DND-41 (cell line): ENCODE measurements at regions not wholly inside any gene's neighbourhood (a gene's known extent, or its start where the extent isn't known, plus 50 kb on each side); places are given as distances from the start of the nearest gene placed in this dataset.

Experiments used
- ATAC-seq: fragments of 200-7000 bp; cut with Tn5 transposase; 3 replicates; pipeline ENCODE4 v1.9.1; 2021; ENCODE audit warnings: low read depth; ENCODE audit not compliant: insufficient read depth
- DNase-seq: peaks from one replicate; pipeline ENCODE4 v3.0.0-alpha.2; 2020
- H2AFZ ChIP-seq: 2 replicates; pipeline ENCODE4 v1.6.0; 2012; ENCODE audit warnings: low read depth, low read length
- H3K27ac ChIP-seq: 2 replicates; pipeline ENCODE4 v1.5.1; 2012; ENCODE audit warnings: low read length, inconsistent platforms
- H3K27me3 ChIP-seq: fragments of 200-600 bp; sonication (generic); 2 replicates; pipeline ENCODE4 v1.6.0; 2012; ENCODE audit warnings: low read length, mild to moderate bottlenecking, inconsistent platforms; ENCODE audit not compliant: insufficient read depth, poor library complexity
- H3K36me3 ChIP-seq: 2 replicates; pipeline ENCODE4 v1.5.1; 2012; ENCODE audit warnings: low read length, inconsistent platforms; ENCODE audit not compliant: insufficient read depth
- H3K4me1 ChIP-seq: 2 replicates; pipeline ENCODE4 v1.5.1; 2012; ENCODE audit warnings: mild to moderate bottlenecking, low read length; ENCODE audit not compliant: insufficient read depth
- H3K4me2 ChIP-seq: 2 replicates; pipeline ENCODE4 v1.6.0; 2012; ENCODE audit warnings: mild to moderate bottlenecking, moderate library complexity, low read length, inconsistent platforms; ENCODE audit not compliant: insufficient read depth
- H3K4me3 ChIP-seq, 2 experiments: fragments of 200-600 bp in 1 of 2; shearing (Covaris generic) in 1 of 2; 2 replicates each; pipeline ENCODE4 v1.5.1; 2012 to 2016; ENCODE audit warnings: inconsistent platforms in 2 of 2, low read length in 2 of 2, mild to moderate bottlenecking in 2 of 2, low read depth in 1 of 2, moderate library complexity in 1 of 2
- H3K79me2 ChIP-seq: 2 replicates; pipeline ENCODE4 v1.6.0; 2012; ENCODE audit warnings: low read length, inconsistent platforms; ENCODE audit not compliant: insufficient read depth
- H3K9ac ChIP-seq: 2 replicates; pipeline ENCODE4 v1.6.0; 2012; ENCODE audit warnings: low read depth, mild to moderate bottlenecking, inconsistent platforms, low read length, moderate library complexity
- H3K9me3 ChIP-seq: 2 replicates; pipeline ENCODE4 v1.5.1; 2012; ENCODE audit warnings: low read length, moderate library complexity, mild to moderate bottlenecking, inconsistent platforms; ENCODE audit not compliant: insufficient read depth, severe bottlenecking
- H4K20me1 ChIP-seq: 2 replicates; pipeline ENCODE4 v1.6.0; 2012; ENCODE audit warnings: low read length; ENCODE audit not compliant: insufficient read depth
- EZH2 ChIP-seq: IDR thresholded peaks from 3 replicates; pipeline ENCODE4 v1.6.1; 2012; ENCODE audit warnings: borderline replicate concordance, low read depth, mild to moderate bottlenecking, moderate library complexity, low read length, inconsistent platforms; ENCODE audit not compliant: severe bottlenecking
- TF ChIP-seq, protein P1 (sequence below): IDR thresholded peaks from 2 replicates; pipeline ENCODE4 v1.5.1; 2012; ENCODE audit warnings: borderline replicate concordance, low read length, moderate library complexity, mild to moderate bottlenecking; ENCODE audit not compliant: poor library complexity, severe bottlenecking; ENCODE audit errors: extremely low read depth

DNA sequence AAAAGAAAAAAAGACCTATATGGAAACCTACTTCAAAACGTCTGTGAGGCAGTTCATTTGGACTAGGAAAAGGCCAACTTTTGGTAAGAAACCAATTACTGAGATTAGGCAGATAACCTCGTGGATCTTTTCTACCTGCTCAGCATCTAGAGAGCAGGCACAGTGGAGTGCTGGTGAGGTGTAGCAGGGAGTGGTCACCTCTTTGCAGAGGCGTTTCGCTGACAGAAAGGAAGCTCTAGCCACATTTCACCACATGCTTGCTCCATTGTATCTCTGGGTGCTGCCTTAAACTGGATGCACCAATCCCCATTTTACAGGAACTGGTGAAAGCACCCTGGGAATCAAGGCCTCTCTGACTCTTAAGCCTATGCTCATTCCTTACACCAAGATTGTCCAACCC, 360.5 kb downstream of the LIG4 start:
- Histone ChIP-seq H3K4me2 (no peak overlapping the region), H3K27ac (no peak overlapping the region), H3K4me3 (no peak overlapping the region), H3K79me2 (no peaks in the 10 kb centered on the region), H3K27me3 (no peaks in the 10 kb centered on the region), H3K9me3 (no peaks in the 10 kb centered on the region), H2AFZ (no peak overlapping the region), H3K36me3 (no peaks in the 10 kb centered on the region), H4K20me1 (no peaks in the 10 kb centered on the region), H3K4me1 (no peaks in the 10 kb centered on the region), H3K9ac (no peak overlapping the region)
- no peak for DNase-seq
- ATAC-seq = no peak
- no peak for TF ChIP-seq EZH2
- TF ChIP-seq, protein P1, sequence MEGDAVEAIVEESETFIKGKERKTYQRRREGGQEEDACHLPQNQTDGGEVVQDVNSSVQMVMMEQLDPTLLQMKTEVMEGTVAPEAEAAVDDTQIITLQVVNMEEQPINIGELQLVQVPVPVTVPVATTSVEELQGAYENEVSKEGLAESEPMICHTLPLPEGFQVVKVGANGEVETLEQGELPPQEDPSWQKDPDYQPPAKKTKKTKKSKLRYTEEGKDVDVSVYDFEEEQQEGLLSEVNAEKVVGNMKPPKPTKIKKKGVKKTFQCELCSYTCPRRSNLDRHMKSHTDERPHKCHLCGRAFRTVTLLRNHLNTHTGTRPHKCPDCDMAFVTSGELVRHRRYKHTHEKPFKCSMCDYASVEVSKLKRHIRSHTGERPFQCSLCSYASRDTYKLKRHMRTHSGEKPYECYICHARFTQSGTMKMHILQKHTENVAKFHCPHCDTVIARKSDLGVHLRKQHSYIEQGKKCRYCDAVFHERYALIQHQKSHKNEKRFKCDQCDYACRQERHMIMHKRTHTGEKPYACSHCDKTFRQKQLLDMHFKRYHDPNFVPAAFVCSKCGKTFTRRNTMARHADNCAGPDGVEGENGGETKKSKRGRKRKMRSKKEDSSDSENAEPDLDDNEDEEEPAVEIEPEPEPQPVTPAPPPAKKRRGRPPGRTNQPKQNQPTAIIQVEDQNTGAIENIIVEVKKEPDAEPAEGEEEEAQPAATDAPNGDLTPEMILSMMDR = no peak

DNA sequence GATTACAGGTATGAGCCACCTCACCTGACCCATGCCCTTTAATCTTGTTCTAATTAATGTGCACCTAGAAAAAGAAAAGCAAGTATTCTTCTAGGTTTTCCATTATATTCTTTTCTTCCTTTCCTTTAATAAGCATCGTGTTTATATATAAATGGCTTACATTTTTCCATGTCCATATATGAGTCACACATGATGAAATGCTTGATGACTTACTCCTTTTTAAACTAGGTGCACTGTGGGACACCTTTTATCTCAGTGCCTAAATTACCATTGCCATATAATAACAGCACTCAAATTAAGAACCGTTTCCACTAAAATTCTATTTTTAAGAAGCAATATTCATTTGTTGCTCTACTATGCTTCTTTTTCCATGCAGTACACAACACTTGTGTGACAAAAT, 363.3 kb downstream of the LIG4 start:
- ATAC-seq (no peak), DNase-seq (no peak)
- TF ChIP-seq, protein P1 = no peak
- no peak for TF ChIP-seq EZH2
- H3K9ac ChIP-seq = no peak overlapping the region
- no peak overlapping the region for H3K4me2 ChIP-seq
- H3K36me3 ChIP-seq = no peaks in the 10 kb centered on the region
- no peaks in the 10 kb centered on the region for H3K27me3 ChIP-seq
- H3K4me3 ChIP-seq = no peak overlapping the region
- no peak overlapping the region for H3K27ac ChIP-seq
- no peak overlapping the region for H2AFZ ChIP-seq
- H3K9me3 ChIP-seq = no peaks in the 10 kb centered on the region
- no peaks in the 10 kb centered on the region for H3K79me2 ChIP-seq
- no peaks in the 10 kb centered on the region for H4K20me1 ChIP-seq
- H3K4me1 ChIP-seq = no peaks in the 10 kb centered on the region

DNA sequence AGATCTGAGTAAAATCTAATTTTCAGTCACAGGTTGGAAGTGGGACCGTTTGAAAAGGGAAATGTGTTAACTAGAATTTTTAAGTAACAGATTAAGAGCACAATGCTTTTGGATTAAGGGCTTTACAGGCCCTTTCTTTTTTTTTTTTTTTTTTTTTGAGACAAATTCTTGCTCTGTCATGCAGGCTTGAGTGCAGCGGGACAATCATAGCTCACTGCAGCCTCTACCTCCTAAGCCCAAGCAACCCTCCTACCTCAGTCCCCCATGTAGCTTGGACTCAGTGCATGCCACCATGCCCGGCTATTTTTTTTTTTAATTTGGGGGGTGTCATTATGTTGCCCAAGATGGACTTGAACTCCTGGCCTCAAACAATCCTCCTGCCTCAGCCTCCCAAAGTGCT, 363.7 kb downstream of the LIG4 start:
- H3K9ac ChIP-seq = no peak overlapping the region
- ATAC-seq = no peak
- no peak for DNase-seq
- TF ChIP-seq EZH2 = no peak
- TF ChIP-seq, protein P1 = no peak
- H3K27ac ChIP-seq = no peak overlapping the region
- no peaks in the 10 kb centered on the region for H3K27me3 ChIP-seq
- H3K4me2 ChIP-seq = no peak overlapping the region
- no peak overlapping the region for H2AFZ ChIP-seq
- no peak overlapping the region for H3K4me3 ChIP-seq
- H3K9me3 ChIP-seq = no peaks in the 10 kb centered on the region
- H3K36me3 ChIP-seq = no peaks in the 10 kb centered on the region
- H4K20me1 ChIP-seq = no peaks in the 10 kb centered on the region
- H3K79me2 ChIP-seq = no peaks in the 10 kb centered on the region
- no peaks in the 10 kb centered on the region for H3K4me1 ChIP-seq

DNA sequence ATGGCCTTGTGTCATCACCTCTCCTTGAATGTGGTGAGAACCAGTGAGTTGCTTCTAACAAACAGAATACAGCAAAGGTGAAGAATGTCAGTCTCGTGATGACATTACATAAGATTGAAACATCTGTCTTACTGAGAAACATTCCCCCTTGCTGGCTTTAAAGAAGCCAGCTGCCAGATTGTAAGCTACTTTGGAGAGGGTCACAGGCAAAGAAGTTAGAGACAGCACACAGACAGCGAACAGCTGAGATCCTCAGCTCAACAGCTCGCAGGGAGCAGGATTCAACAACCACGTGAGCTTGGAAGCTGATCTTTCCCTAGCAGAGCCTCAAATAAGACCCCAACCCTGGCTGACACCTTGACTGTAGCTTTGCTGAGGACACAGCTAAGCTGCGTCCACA, 367.9 kb downstream of the LIG4 start:
- Histone ChIP-seq H3K27me3 (no peaks in the 10 kb centered on the region), H3K36me3 (no peaks in the 10 kb centered on the region), H4K20me1 (no peaks in the 10 kb centered on the region), H3K27ac (no peak overlapping the region), H3K4me2 (no peak overlapping the region), H3K79me2 (no peaks in the 10 kb centered on the region), H2AFZ (no peak overlapping the region), H3K4me3 (no peak overlapping the region), H3K9me3 (no peaks in the 10 kb centered on the region), H3K4me1 (no peaks in the 10 kb centered on the region), H3K9ac (no peak overlapping the region)
- no peak for DNase-seq
- no peak for TF ChIP-seq EZH2
- TF ChIP-seq, protein P1 = no peak
- ATAC-seq = no peak
